ENCODE measurements at regions not wholly inside any gene's neighbourhood (a gene's known extent, or its start where the extent isn't known, plus 50 kb on each side); places are given as distances from the start of the nearest gene placed in this dataset.

DNA sequence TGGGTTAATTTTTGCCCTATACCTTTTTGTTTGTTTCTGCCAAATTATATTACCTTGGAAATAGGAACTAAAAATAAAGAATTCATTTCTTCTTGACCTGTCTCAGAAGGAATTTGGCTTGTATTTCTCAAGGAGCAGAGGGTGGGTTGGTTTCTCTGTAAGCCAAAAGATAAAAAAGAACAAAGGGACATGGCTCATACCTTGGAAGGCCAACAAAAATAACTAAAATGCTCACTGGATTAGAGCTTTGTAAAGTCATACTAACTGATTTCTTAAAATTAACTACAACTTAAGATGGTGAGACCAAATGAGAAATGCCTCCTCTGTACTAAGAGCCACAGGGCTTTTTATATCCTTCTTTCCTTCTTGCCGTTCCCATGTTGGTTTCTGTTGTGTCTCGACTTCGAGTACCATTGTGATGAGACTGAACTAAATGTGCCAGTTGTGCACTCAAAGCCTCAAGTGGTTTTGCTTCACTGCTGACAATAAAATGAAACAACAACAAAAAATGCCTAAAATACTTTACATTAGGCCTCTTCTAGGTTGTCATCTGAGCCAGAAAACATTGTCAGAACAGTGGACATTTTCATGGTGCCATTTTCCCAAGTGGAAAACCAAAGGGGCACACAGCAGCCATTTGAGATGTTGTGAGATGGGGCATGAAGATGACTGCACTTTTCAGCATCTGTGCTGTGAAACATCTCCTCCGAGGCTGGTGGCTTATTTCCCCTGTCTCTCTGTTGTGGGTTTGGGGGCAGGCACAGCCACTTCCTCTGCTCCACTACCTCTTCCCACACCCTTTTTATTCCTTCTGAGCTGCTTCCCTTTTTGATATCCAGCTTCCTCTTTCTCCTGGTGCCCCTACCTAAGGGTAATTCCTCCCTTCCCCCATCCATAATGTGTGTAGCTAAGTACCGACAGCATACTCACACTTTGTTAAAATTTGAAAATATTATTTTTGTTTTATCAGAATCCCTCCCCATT lies 51.8 kb upstream of the AGR3 start:
- ChIA-PET CTCF (interaction anchor here (1.3 kb wide), 1 partner anchor 15 kb away, joined by 3 read pairs; no protein-coding TSS in a partner anchor), POLR2A (no interaction called here)
- no peak overlapping the region for H3K4me2 ChIP-seq
- H3K4me3 ChIP-seq, result no peak overlapping the region
- 0 out of 3 replicates have a peak, but pooled peaks cover under 1% of the 10 kb centered on the region for H3K9me3 ChIP-seq
- H3K4me1 ChIP-seq, result peaks cover 16% of the 10 kb centered on the region; the same call in 2 of the 3 replicates
- no peak overlapping the region for H3K27ac ChIP-seq
- WGBS (ENCODE audit: missing lambda C conversion rate), result 90% methylated on average over 5 of the region's 5 CpGs
- DNase-seq (ENCODE audit: low read depth in 1 of 2, low spot score in 1 of 2) (no peak), FAIRE-seq (no peak), ATAC-seq (no peak)
- no peak for TF ChIP-seq MYC (IDR thresholded peaks at IDR 0.05; ENCODE audit: borderline replicate concordance, low read length)
- TF ChIP-seq HEYL (CRISPR knock-in tag; IDR thresholded peaks at IDR 0.05), result no peak

DNA sequence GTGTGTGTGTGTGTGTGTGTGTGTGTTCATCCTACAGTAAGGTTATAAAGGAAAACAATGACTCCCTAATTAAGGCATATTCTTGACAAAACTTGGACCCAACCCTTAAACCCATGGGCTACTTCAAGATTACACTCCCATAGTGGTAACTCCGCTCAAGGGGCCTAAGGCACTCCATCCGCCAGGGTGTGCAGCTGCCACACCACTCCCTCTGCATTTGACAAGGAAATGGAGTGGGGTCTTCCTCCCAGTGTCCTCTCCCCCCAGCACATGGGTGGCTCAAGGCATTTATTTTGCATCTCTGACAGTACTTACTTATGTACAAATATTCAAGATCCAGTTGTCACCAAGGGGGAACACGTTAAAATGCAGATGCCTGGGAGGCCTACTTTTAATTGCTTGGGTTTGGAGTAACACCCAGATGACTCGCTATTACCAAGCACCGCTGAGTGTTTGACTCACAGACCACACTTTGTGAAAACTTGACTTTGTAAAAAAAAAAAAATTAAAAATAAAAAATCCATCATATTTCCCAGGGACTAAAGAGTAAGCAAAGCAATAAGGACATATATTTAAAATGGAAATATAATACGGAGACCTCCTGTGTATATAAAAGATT lies 53.0 kb upstream of the AGR3 start:
- POLR2A ChIA-PET, result no interaction called here
- CTCF ChIA-PET, result interaction anchor here (1.8 kb wide), 1 partner anchor 43 kb away, joined by 5 read pairs; no protein-coding TSS in a partner anchor

DNA sequence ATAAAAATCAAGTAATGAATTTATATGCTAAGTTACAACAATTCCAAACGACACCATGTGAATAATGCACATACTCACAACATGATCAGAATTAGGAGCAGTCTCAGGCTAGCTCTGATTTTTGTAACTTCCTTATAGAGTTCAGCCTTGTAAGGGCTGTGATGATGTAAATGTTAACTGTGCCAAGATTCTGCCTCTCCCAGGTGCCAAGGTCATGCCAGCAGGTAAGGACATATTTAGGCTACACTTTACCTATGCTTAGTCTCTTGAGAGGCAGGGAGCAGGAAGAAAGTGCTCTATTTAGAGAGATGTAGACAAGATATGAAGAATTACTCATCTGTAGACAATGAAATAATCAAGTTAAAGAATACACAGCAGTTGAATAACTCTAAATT lies 53.6 kb upstream of the AGR3 start:
- 0 out of 3 replicates have a peak overlapping the region, but pooled peaks have one; percentile 0 for H3K4me2 ChIP-seq
- no peak for ATAC-seq
- TF ChIP-seq EHMT2 (IDR thresholded peaks at IDR 0.05; ENCODE audit: low read depth) (no peak), EP300 (IDR thresholded peaks at IDR 0.05) (no peak), RARB (CRISPR knock-in tag; IDR thresholded peaks at IDR 0.05) (no peak), KDM5A (IDR thresholded peaks at IDR 0.05) (no peak), FOSL2 (IDR thresholded peaks at IDR 0.05) (no peak), FOSL2 (CRISPR knock-in tag; IDR thresholded peaks at IDR 0.05) (no peak), HDAC2 (IDR thresholded peaks at IDR 0.05) (no peak), HOXA7 (CRISPR knock-in tag; IDR thresholded peaks at IDR 0.05) (no peak), RCOR1 (IDR thresholded peaks at IDR 0.05; ENCODE audit: low read depth, low read length) (no peak), POLR2AphosphoS2 (conservative IDR thresholded peaks at IDR 0.05; ENCODE audit: low read length) (no peak), PHF8 (IDR thresholded peaks at IDR 0.05; ENCODE audit: borderline replicate concordance, low read depth) (no peak), NFE2L2 (conservative IDR thresholded peaks at IDR 0.05; ENCODE audit: low read length) (no peak), MAFK (IDR thresholded peaks at IDR 0.05; ENCODE audit: partially characterized antibody) (no peak), CHD4 (IDR thresholded peaks at IDR 0.05; ENCODE audit: borderline replicate concordance) (no peak), EHF (CRISPR knock-in tag; IDR thresholded peaks at IDR 0.05) (no peak)
- TF ChIP-seq, protein P1, sequence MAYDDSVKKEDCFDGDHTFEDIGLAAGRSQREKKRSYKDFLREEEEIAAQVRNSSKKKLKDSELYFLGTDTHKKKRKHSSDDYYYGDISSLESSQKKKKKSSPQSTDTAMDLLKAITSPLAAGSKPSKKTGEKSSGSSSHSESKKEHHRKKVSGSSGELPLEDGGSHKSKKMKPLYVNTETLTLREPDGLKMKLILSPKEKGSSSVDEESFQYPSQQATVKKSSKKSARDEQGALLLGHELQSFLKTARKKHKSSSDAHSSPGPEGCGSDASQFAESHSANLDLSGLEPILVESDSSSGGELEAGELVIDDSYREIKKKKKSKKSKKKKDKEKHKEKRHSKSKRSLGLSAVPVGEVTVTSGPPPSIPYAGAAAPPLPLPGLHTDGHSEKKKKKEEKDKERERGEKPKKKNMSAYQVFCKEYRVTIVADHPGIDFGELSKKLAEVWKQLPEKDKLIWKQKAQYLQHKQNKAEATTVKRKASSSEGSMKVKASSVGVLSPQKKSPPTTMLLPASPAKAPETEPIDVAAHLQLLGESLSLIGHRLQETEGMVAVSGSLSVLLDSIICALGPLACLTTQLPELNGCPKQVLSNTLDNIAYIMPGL (CRISPR knock-in tag; IDR thresholded peaks at IDR 0.05; ENCODE audit: borderline replicate concordance), result no peak
- TF ChIP-seq, protein P2, sequence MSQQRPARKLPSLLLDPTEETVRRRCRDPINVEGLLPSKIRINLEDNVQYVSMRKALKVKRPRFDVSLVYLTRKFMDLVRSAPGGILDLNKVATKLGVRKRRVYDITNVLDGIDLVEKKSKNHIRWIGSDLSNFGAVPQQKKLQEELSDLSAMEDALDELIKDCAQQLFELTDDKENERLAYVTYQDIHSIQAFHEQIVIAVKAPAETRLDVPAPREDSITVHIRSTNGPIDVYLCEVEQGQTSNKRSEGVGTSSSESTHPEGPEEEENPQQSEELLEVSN (IDR thresholded peaks at IDR 0.05; ENCODE audit: borderline replicate concordance, low read depth), result no peak
- TF ChIP-seq, protein P3, sequence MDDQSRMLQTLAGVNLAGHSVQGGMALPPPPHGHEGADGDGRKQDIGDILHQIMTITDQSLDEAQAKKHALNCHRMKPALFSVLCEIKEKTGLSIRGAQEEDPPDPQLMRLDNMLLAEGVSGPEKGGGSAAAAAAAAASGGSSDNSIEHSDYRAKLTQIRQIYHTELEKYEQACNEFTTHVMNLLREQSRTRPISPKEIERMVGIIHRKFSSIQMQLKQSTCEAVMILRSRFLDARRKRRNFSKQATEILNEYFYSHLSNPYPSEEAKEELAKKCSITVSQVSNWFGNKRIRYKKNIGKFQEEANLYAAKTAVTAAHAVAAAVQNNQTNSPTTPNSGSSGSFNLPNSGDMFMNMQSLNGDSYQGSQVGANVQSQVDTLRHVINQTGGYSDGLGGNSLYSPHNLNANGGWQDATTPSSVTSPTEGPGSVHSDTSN (IDR thresholded peaks at IDR 0.05), result no peak
- TF ChIP-seq, protein P4, sequence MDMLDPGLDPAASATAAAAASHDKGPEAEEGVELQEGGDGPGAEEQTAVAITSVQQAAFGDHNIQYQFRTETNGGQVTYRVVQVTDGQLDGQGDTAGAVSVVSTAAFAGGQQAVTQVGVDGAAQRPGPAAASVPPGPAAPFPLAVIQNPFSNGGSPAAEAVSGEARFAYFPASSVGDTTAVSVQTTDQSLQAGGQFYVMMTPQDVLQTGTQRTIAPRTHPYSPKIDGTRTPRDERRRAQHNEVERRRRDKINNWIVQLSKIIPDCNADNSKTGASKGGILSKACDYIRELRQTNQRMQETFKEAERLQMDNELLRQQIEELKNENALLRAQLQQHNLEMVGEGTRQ (IDR thresholded peaks at IDR 0.05), result no peak

More for the DNA sequence above, 53.0 kb upstream of the AGR3 start:
- TF ChIP-seq SREBF2 (IDR thresholded peaks at IDR 0.05), result no peak
- TF ChIP-seq, protein P5, sequence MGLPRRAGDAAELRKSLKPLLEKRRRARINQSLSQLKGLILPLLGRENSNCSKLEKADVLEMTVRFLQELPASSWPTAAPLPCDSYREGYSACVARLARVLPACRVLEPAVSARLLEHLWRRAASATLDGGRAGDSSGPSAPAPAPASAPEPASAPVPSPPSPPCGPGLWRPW (IDR thresholded peaks at IDR 0.05), result no peak
- TF ChIP-seq TP53 (CRISPR knock-in tag; IDR thresholded peaks at IDR 0.05), result no peak
- TF ChIP-seq JUNB (IDR thresholded peaks at IDR 0.05), result no peak
- no peak for TF ChIP-seq BHLHE40 (IDR thresholded peaks at IDR 0.05; ENCODE audit: low read depth, low read length)
- no peak for TF ChIP-seq HEYL (CRISPR knock-in tag; IDR thresholded peaks at IDR 0.05)
- no peak for TF ChIP-seq MYC (IDR thresholded peaks at IDR 0.05; ENCODE audit: borderline replicate concordance, low read length)
- TF ChIP-seq CHD4 (IDR thresholded peaks at IDR 0.05; ENCODE audit: borderline replicate concordance), result no peak
- TF ChIP-seq FOXS1 (CRISPR knock-in tag; IDR thresholded peaks at IDR 0.05), result no peak
- no peak for TF ChIP-seq NR3C1 (IDR thresholded peaks at IDR 0.05)
- TF ChIP-seq ZFP36 (IDR thresholded peaks at IDR 0.05; ENCODE audit: borderline replicate concordance, partially characterized antibody), result no peak
- Histone ChIP-seq H3K9me3 (no peaks in the 10 kb centered on the region), H3K4me3 (no peak overlapping the region), H3K27ac (peak overlapping the region in 1 of 2 experiments; percentile 5; a peak in 1 of 6 replicates), H3K4me1 (peaks cover 16% of the 10 kb centered on the region; the same call in 2 of the 3 replicates), H3K4me2 (0 out of 3 replicates have a peak overlapping the region, but pooled peaks have one; percentile 0)
- FAIRE-seq (no peak), DNase-seq (ENCODE audit: low read depth in 1 of 2, low spot score in 1 of 2) (no peak), ATAC-seq (no peak)
- WGBS (ENCODE audit: missing lambda C conversion rate), result 58% methylated on average over 6 of the region's 6 CpGs

More for the DNA sequence above, 53.6 kb upstream of the AGR3 start:
- H3K27ac ChIP-seq, result no peak overlapping the region
- peaks cover 16% of the 10 kb centered on the region; the same call in 2 of the 3 replicates for H3K4me1 ChIP-seq
- no peak overlapping the region for H3K4me3 ChIP-seq
- POLR2A ChIA-PET, result no interaction called here
- FAIRE-seq (no peak), DNase-seq (ENCODE audit: low read depth in 1 of 2, low spot score in 1 of 2) (peak in 1 of 2 experiments; percentile 25)
- CTCF ChIA-PET, result interaction anchor here (1.8 kb wide), 1 partner anchor 44 kb away, joined by 5 read pairs; no protein-coding TSS in a partner anchor
- 44% methylated on average over 1 of the region's 1 CpG for WGBS (ENCODE audit: missing lambda C conversion rate)
- no peaks in the 10 kb centered on the region for H3K9me3 ChIP-seq
